DLD1 (cell line): ENCODE measurements at regions not wholly inside any gene's neighbourhood (a gene's known extent, or its start where the extent isn't known, plus 50 kb on each side); places are given as distances from the start of the nearest gene placed in this dataset.

ENCODE experiments used
- in situ Hi-C: cut with HindIII; loops from 2 replicates; pipeline ENCODE4 v1.10.0; 2017; ENCODE audit warnings: low sequenced_read_pairs

DNA sequence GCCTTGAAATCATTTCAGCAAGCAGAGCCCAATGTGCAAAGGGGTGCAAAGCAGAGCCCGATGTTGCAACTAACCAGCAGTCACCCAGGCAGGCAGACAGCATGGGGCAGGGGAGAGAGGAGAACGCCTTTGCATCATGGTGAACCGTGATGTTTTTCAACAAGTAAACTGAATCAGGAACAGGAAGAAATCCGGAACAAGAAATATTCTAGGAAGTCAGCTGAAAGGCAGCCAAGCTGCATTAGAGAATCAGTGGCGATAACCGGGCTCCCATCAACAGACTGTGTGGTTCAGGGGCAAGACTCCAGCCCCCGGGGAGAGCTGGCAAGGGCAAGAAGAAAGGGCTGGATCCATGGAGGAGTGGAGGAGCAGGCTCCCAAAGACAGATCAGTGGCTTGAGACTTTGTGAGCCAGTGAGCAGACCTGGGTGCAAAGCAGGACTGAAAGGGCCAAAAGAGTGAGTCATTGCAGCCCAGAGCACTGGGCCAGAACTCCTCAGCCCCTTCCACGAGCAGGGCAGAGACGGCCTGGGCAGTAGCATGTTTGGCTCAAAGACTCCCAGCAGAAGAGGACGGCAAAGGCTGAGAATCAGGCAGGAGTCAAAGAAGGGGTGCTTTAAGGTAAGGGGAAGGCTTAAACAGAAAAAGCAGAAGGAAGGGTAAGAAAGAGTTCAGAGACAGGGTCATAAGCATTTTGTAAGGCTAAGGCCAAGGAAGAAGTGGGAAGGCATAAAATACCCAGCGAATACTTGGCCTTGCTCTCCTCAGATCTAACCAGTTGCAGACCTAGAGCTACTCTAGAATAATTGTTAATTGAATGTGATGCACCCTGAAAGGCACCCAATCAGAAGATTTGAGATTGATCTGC lies 155.0 kb downstream of the SETD4 start:
- in situ Hi-C loops: no loop called here

DNA sequence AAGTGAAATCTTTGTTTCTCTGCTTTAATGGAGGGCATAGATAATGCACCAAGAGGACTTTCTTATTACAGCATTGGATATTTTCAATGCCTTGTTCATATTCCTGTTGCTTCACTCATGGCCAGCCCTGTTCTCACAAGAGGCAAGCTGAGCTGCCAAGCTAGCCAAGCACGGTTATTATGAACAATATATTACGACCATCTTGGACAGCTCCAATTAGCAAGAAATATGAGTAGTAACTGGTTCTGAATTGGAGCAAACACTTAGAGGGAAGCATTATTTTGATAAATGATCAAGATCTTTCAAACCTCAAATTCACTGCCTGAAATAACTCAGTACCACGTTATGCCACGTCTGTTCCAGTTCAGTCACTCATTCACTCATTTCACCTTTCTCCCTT lies 159.8 kb downstream of the SETD4 start:
- in situ Hi-C loops: no loop called here

DNA sequence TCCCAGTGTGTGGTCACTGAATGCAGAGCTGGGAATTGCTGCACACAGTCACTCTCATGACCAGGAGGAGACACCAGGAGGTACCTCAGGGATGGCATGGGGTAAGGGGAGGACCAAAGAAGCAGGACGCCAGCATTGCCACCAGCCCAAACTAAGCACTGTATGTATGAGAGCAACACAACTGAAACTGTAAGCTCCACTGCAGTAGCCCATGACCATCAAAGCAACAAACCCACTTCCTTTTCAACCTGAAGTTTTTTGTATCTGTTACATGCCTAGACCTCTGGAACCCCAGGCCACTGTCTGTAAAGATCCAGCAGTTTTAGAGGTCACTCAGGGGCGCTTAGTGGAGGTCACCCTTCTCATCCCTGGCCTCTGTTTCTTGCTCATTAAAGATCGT lies 164.3 kb downstream of the SETD4 start:
- in situ Hi-C loops: no loop called here

DNA sequence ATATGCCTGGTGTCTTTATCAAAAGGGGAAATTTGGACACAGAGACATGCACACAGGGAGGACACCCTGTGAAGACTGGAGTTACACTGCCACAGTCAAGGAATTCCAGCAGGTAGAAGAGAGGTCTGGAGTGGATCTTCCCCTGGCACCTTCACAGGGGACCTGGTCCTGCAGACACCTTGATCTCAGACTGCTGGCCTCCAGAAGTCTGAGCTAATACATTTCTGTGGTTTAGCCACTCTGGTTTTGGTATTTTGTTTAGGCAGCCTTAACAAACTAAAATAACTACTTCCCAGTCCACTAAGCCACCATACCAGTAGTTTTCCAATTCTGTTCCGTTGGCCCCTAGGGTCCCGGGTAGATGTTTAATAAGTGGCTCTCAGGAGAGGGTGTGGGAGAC lies 164.7 kb downstream of the SETD4 start:
- in situ Hi-C loops: no loop called here

DNA sequence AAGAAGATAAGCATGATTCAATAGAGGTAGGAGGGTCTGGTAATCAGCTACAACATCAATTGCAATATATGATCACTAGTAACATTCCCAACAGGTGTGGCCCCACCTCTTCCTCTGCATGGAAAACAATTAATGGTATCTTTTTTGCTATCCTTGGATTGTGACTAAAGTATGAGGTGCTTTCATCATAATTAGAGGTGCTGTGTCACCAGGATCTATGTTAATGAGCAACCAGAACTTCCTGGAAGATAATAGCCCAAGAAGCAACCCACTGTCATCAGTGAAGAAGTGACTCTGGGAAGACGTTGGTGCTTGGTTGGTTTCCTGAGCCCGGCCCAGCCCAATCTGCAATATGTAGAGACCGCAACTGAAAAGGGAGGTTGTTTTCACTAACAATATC lies 167.2 kb downstream of the SETD4 start:
- in situ Hi-C loops: no loop called here

DNA sequence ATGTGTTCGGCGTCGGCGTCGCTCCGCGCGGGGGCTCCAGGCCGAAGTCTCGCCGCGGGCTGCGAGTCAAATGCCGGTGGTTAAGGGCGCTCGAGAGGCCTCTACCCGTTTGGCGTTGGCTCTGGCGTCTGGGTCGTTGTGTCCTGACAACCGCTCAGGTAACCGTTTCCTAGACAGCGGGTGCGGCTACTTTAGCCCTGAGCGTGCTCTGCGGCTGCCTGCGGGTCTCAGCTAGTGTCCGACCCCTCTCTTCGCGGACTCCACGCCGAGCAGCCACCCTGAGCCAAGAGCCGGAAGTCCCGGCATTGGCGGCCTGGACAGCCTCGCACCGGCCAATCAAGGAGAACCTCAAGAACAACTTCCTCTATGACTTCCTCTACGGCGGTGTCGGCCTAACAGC lies 173.4 kb downstream of the SETD4 start:
- in situ Hi-C loops: no loop called here

DNA sequence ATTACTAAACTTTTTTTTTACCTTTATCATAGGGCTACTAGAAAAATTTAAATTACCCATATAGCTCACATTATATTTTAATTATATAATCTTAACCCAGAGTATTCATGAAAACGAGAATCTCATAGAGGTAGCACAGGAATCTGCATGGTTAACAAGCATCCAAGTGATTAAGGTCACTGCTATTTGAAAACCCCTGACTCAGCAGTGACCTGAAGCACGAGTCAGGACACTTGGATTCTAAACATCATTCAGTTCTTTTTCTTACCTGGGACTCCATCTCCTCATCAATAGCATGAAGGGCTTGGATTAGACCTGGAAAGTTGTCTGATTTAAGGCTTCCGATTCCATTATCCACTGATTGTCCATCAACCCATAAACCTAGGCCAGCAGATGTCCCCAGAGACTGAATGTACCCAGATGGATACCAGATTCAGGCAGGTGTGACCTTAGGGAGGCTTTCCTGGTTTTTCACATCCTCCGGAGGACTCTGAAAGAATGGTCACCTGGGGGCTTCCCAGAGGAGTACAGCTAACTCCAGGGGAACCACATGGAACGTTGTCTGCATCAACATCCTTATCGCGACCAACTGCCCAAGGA lies 174.3 kb downstream of the SETD4 start:
- in situ Hi-C loops: no loop called here

DNA sequence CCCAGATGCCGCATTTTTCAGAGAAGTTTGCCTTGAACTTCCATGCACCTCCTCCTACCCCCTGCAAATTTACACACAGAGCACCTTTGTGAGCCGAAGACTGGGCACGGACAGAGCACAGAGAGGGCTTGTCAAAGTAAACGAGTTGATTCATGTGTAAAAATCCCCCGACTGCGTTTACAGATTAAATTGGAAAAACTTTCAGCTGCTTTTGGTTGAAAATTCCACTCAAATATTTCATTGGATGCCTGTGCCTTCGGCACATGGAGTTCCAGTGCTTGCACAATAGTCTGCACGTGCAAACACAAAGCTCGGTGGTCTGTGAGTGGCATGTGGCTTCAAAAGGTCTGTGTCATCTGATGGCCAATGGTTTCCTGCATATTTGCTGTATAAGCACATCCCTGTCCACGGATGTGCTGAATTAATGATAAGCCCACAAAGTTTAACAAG lies 177.5 kb downstream of the SETD4 start:
- in situ Hi-C loops: no loop called here

DNA sequence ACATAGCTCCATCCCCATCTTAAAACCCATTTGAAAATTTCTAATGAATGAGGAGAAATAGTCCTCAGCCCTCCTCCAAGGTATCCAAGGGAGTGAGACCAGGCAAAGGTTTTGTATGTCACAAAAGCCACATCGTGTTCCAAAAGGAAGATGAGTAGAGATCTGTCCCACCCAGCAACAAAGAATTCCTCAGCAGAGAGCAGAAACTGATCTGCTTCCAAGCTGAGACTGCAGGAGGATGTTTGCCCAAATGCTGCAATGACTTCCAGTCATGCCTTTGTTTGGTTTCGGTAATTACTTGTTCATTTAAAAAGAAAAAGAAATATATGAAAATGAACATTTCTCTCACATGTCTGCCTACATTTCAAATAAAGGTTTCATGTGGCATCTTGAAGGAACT lies 186.9 kb downstream of the SETD4 start:
- in situ Hi-C loops: no loop called here

DNA sequence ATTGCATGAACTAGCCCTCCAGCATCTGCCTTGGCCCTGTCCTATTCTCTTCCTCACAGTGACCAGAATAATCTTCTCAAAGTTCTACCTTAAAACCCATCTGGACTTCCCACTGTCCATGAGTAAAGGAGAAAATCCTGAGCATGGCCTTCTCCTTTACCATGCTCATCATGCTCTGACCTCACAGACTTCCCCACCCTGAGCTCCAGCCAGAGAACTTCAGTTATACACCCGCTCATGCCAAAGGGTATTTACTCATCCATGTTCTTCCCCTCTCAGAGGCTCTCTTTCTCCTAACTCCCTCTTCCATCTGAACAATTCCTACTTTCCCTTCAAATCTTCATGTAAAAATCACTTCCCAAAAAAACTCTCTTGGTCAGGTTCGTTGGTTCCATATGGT lies 188.4 kb downstream of the SETD4 start:
- in situ Hi-C loops: no loop called here

DNA sequence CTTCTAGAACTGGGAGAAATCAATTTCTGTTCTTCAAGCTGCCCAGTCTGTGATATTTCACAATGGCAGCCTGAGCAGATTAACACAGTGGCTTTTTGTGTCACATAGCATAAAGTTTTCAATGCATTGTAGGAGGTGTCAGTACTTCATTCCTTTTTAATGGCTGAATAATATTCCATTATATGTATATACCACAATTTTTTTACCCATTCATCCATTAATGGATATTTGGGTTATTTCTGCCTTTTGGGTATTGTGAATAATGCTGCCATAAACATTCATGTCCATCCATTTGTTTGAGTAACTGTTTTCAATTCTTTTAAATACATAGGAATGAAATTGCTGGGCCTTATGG lies 191.5 kb downstream of the SETD4 start:
- in situ Hi-C loops: no loop called here

DNA sequence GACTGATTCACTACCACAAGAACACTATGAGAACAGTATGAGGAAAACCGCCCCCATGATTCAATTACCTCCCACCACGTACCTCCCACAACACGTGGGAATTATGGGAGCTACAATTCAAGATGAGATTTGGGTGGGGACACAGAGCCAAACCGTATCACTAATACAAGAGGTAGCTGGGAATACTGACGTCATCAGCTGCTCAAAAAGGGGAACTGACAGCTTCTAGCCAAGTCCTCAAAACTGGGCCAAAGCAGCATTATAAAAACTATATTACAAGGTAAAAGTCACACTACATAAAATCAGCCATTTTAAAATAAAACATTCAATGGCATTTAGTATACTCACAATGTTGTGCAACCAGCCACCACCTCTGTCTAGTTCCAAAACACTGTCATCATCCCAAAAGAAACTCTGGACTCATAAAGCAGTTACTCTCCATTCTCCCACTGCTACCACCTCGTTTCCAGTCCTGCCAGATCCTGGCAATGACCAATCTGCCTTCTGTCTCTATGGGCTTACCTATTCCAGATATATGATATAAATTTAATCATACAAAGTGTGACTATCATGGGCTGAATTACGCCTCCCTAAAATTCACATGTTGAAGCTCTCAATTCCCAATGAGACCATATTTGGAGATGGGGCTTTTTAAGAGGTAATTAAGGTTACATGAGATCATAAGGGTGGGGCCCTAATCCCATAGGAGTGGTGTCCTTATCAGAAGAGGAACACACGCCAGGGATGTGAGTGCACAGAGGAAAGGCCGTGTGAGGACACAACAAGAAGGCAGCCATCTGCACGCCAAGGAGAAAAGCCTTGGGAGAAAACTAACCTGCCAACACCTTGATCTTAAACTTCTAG lies 192.1 kb downstream of the SETD4 start:
- in situ Hi-C loops: no loop called here

DNA sequence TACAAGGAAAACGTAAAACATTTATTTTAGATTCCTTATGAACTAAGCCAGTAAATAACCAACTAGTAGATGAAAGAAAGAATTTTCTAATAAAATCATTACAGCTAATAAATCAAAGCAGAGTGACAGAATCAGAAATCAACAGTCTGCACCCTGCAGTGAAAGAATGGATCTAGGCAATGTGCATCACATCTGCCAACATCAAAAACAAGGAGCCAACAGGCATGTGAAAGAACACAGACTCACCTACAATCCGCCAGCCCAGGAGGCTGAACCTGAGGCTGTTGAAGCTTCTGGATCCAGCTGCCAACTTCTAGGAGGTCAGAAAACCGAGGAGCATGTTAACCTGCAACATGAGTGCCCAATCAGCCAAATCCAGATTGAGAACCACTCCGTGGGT lies 196.3 kb downstream of the SETD4 start:
- in situ Hi-C loops: no loop called here

DNA sequence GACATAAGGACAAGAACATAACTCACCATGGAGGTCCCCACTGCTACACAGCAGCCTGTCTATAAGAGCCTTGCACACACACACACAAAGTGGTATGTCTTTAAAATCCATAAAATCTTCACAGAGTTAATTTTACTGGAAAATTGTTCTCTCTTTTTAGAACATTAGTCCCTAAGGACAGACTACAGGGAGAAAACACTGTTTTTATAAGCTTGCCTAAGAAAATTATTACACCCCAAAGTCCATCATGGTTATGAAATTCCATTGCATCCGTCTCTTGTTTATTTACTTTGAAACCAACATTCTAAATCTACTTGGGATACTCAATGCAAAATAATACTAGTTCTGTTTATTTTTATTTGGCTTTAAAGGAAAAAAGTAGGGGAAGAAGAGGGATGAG lies 197.4 kb downstream of the SETD4 start:
- in situ Hi-C loops: no loop called here

DNA sequence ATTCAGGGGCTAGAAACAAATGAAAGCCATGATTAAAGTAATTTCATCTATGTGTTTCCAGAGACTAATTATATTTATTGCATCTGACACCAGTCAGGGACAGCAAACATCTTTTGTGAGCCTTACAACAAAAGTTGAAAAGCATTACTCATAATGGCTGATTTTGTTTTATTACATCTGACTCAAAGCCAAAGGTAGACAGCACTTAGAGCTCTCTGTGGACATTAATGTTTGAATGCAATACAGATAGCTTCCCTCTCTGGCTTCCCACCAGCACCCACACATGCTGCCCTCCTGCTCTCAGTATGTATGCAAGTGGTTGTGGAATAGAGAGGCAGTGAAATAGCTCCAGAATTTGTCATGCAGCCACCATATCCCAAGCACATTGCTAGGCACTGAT lies 198.7 kb downstream of the SETD4 start:
- in situ Hi-C loops: no loop called here

DNA sequence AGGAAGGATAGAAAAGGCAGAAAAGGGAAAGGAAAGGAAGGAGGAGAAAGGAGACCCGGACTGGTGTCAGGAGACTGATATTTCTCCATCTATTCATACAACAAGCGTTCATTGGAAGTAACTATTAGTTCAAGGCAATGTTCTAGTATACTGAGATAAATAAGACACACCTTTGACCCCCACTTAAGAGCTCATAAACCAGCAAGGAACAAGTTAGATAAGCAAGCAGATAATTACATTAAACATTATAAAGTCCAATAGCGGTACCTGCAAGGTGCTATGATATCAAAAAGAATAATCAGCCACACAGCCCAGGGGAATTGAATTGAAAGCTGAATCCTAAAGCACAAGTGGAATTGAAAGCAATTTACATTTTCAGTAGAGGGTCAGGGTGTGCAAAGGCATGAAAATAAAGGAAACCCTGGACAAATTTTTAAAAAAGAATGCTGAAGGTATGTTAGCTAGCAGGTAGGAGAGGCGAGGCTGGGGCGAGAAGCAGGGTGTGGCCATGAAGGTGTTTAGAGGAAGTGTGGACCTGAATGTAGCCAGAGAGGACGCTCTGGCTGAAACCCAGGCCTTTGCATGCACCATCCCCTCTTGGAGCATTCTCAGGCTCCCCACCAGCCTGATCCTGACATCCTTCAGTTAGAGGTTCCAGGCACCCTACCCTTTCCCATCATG lies 200.0 kb downstream of the SETD4 start:
- in situ Hi-C loops: no loop called here

DNA sequence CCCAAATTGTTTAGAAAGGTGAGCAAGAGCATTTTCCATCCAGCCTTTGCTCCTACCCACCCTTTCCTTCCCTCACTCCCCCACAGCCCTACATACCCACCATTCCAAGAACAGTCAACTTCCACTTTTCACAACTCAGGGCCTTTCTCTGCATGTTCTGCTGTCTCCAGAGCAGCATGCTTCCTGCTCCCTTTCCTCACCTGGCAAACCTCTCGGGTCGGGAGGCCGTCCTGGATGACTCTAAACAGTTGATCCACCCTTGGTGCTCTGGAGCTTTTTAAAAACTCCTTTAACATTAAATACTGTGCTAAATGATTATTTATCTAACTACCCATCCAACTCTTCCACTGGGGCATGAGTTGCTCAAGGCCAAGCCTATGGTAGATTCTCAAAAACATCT lies 200.6 kb downstream of the SETD4 start:
- in situ Hi-C loops: no loop called here

DNA sequence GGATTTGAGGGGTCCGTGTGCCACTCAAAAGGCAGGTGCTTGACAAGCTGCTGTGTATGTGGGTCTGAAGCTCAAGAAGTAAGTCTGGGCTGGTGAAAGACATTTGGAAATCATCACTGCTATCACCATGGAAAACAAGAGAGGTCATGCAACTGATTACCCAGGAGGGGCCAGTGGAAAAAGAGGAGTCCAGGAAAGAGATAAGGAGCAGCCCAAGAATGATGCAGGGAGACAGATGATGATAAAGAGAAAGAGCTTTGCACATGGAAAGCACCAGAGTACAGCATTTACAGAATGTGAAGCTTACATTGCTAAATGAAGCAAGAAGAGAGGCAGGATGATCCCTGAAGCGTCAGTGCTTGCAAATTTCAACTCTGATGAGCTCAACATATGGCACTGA lies 203.2 kb downstream of the SETD4 start:
- in situ Hi-C loops: no loop called here

DNA sequence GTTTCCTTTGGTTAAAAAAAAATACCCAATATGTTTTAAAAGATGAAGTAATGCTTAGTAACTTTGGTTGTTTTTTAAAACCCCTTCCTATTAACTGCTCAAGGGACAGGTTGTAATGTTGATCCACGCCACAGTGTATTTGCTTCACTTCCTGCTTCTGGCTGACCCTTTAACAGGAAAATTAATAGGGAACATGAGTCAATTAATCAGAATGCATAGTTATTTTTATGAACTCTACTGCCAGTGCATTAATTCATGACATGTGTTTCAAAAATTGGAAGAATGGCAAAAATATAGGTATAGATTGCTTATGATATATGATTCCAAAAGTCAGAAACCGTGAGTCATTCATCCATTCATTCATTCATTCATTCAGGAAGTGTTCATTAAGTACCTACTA lies 204.8 kb downstream of the SETD4 start:
- in situ Hi-C loops: no loop called here

DNA sequence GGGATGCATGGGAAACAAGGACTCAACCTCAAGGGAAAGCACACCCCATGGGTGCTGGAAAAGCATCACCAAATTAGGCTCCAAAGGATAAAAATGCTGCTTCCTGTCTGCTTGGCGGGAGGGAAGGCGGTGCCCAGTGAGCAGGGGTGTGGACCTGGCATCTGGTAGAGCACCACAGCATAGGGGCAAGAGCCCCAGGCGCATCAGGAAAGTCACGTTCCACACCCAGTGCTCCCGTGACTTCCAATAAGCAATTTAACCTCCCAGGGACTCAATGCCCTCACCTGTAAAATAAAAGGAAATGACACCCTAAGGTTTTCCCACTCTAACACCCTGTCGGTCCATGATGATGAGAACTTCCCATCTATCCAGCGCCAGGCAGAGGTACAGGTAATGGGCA lies 206.0 kb downstream of the SETD4 start:
- in situ Hi-C loops: no loop called here
